ENCODE measurements at regions not wholly inside any gene's neighbourhood (a gene's known extent, or its start where the extent isn't known, plus 50 kb on each side); places are given as distances from the start of the nearest gene placed in this dataset.
"Not testable (repeated sequence)": the region's sequence is repeated elsewhere in the genome, so short reads cannot be mapped to it uniquely, and the experiment has no call there.

- TF ChIP-seq CTCF (IDR thresholded peaks at IDR 0.05; ENCODE audit: low read depth, low read length, poor library complexity, severe bottlenecking); EZH2phosphoT487 (IDR thresholded peaks at IDR 0.05; ENCODE audit: borderline replicate concordance, low read length): not testable (repeated sequence)
Observed at GRCh38 chr11:127941554-127941953, 645.8 kb downstream of the ETS1 start.

Measured in DOHH2 (cell line).